H1 (cell line): ENCODE measurements at regions not wholly inside any gene's neighbourhood (a gene's known extent, or its start where the extent isn't known, plus 50 kb on each side); places are given as distances from the start of the nearest gene placed in this dataset.

Experiments used
- CTCF ChIA-PET: fragments of 300-600 bp; sonication (Branson Sonifier 250); formaldehyde crosslinking; loops from one replicate; lab custom pipeline; 2021; ENCODE audit not compliant: partially characterized antibody; lab: Charles Lee
- POLR2A ChIA-PET: fragments of 300-600 bp; sonication (Branson Sonifier 250); formaldehyde crosslinking; loops from one replicate; lab custom pipeline; 2021; ENCODE audit warnings: inconsistent platforms; ENCODE audit not compliant: partially characterized antibody; lab: Charles Lee
- DNase-seq, 2 experiments: peaks; one replicate each; pipeline versions ENCODE4 v3.0.0 to v3.0.0-alpha.2; 2010 to 2022; ENCODE audit warnings: low spot score in 2 of 2, low read depth in 1 of 2, mixed read lengths in 1 of 2
- FAIRE-seq: peaks from 2 replicates; lab custom pipeline; 2011; peaks lifted over from hg19 to GRCh38; lab: Jason Lieb, UNC
- H2AFZ ChIP-seq: 2 replicates; pipeline ENCODE4 v1.8.1; 2012; ENCODE audit warnings: low read length, inconsistent platforms
- H2AK5ac ChIP-seq: 2 replicates; pipeline ENCODE4 v1.6.1; 2013; ENCODE audit warnings: low read depth, low read length
- H2BK120ac ChIP-seq: replicated peaks from 2 replicates; pipeline ENCODE3; 2013; ENCODE audit warnings: low read depth, low read length, inconsistent platforms
- H2BK12ac ChIP-seq: 2 replicates; pipeline ENCODE4 v1.6.1; 2013; ENCODE audit warnings: low read depth, low read length
- H2BK15ac ChIP-seq: 2 replicates; pipeline ENCODE4 v1.6.1; 2013; ENCODE audit warnings: low read length
- H2BK20ac ChIP-seq: 2 replicates; pipeline ENCODE4 v1.6.1; 2013; ENCODE audit warnings: low read length
- H2BK5ac ChIP-seq: 2 replicates; pipeline ENCODE4 v1.6.1; 2013; ENCODE audit warnings: low read depth, low read length
- H3K14ac ChIP-seq: 2 replicates; pipeline ENCODE4 v1.6.1; 2013; ENCODE audit warnings: inconsistent platforms; ENCODE audit not compliant: insufficient read length
- H3K18ac ChIP-seq: 2 replicates; pipeline ENCODE4 v1.6.1; 2013; ENCODE audit warnings: low read length; ENCODE audit errors: extremely low read depth
- H3K23ac ChIP-seq: 2 replicates; pipeline ENCODE4 v1.6.1; 2013; ENCODE audit warnings: inconsistent platforms; ENCODE audit not compliant: insufficient read length
- H3K23me2 ChIP-seq: 2 replicates; pipeline ENCODE4 v1.6.1; 2013; ENCODE audit warnings: low read depth, low read length
- H3K27ac ChIP-seq: 2 replicates; pipeline ENCODE4 v1.6.1; 2011; ENCODE audit warnings: low read depth, low read length, inconsistent platforms
- H3K27me3 ChIP-seq, 4 experiments: replicated peaks in 1 of 4; 1 replicate in 1 of 4; 2 replicates in 3 of 4; pipeline versions ENCODE4 v1.6.1 to v1.8.1; 2011 to 2013; ENCODE audit warnings: low read length in 3 of 4, mild to moderate bottlenecking in 3 of 4, inconsistent platforms in 2 of 4, mixed read lengths in 2 of 4, moderate library complexity in 1 of 4; ENCODE audit not compliant: control insufficient read depth in 3 of 4, insufficient read depth in 3 of 4; ENCODE audit errors: extremely low read depth in 1 of 4
- H3K36me3 ChIP-seq, 4 experiments: 2 replicates each; pipeline versions ENCODE4 v1.6.1 to v1.8.1; 2011 to 2013; ENCODE audit warnings: mild to moderate bottlenecking in 4 of 4, low read length in 3 of 4, moderate library complexity in 2 of 4, control low read depth in 1 of 4, inconsistent platforms in 1 of 4; ENCODE audit not compliant: insufficient read depth in 4 of 4, control insufficient read depth in 2 of 4
- H3K4ac ChIP-seq: replicated peaks from 2 replicates; pipeline ENCODE3; 2013; ENCODE audit warnings: low read length, low read depth, mixed read lengths, inconsistent platforms; ENCODE audit not compliant: insufficient read length
- H3K4me1 ChIP-seq, 4 experiments: replicated peaks in 1 of 4; 1 replicate in 1 of 4; 2 replicates in 3 of 4; pipeline versions ENCODE4 v1.6.1 to v1.8.1; 2011 to 2013; ENCODE audit warnings: low read length in 3 of 4, inconsistent platforms in 2 of 4, mixed read lengths in 1 of 4; ENCODE audit not compliant: insufficient read depth in 4 of 4, control insufficient read depth in 3 of 4
- H3K4me2 ChIP-seq, 2 experiments: 2 replicates each; pipeline versions ENCODE4 v1.6.1 to v1.8.1; 2011 to 2013; ENCODE audit warnings: low read depth in 2 of 2, low read length in 2 of 2, control low read depth in 1 of 2, inconsistent platforms in 1 of 2, mild to moderate bottlenecking in 1 of 2; ENCODE audit not compliant: insufficient read depth in 1 of 2
- H3K4me3 ChIP-seq, 4 experiments: fragments of 200-600, 300-600 bp in 1 of 4; sonication (generic), shearing (Covaris generic), sonication (Bioruptor Twin) in 1 of 4; 2 replicates each; pipeline versions ENCODE4 v1.5.1 to v1.8.1; 2011 to 2016; ENCODE audit warnings: low read length in 4 of 4, low read depth in 3 of 4, control low read depth in 2 of 4, inconsistent platforms in 2 of 4, mild to moderate bottlenecking in 2 of 4, mixed read lengths in 1 of 4, moderate library complexity in 1 of 4; ENCODE audit not compliant: insufficient read depth in 2 of 4; ENCODE audit errors: extremely low read depth in 1 of 4
- H3K56ac ChIP-seq: replicated peaks from 2 replicates; pipeline ENCODE3; 2013; ENCODE audit warnings: low read depth, mild to moderate bottlenecking, mixed read lengths, low read length, inconsistent platforms; ENCODE audit not compliant: insufficient read length
- H3K79me1 ChIP-seq: 2 replicates; pipeline ENCODE4 v1.6.1; 2013; ENCODE audit warnings: low read depth, low read length, control low read depth
- H3K79me2 ChIP-seq, 2 experiments: 2 replicates each; pipeline versions ENCODE4 v1.6.1 to v1.8.1; 2012 to 2013; ENCODE audit warnings: low read length in 2 of 2, mild to moderate bottlenecking in 2 of 2, inconsistent platforms in 1 of 2; ENCODE audit not compliant: insufficient read depth in 2 of 2, control insufficient read depth in 1 of 2
- H3K9ac ChIP-seq, 4 experiments: replicated peaks in 1 of 4; 1 replicate in 1 of 4; 2 replicates in 3 of 4; pipeline versions ENCODE4 v1.6.1 to v1.8.1; 2011 to 2013; ENCODE audit warnings: low read depth in 3 of 4, low read length in 3 of 4, control low read depth in 2 of 4, mild to moderate bottlenecking in 2 of 4, moderate library complexity in 2 of 4, inconsistent platforms in 1 of 4; ENCODE audit errors: extremely low read depth in 1 of 4
- H3K9me3 ChIP-seq, 2 experiments: 2 replicates each; pipeline versions ENCODE4 v1.6.1 to v1.8.1; 2012 to 2013; ENCODE audit warnings: mild to moderate bottlenecking in 2 of 2, moderate library complexity in 2 of 2, control low read depth in 1 of 2, inconsistent platforms in 1 of 2, low read depth in 1 of 2, low read length in 1 of 2, mixed read lengths in 1 of 2; ENCODE audit not compliant: insufficient read depth in 2 of 2
- H4K20me1 ChIP-seq, 2 experiments: replicated peaks in 1 of 2; 2 replicates each; pipeline versions ENCODE3 to v1.8.1; 2011 to 2013; ENCODE audit warnings: inconsistent platforms in 2 of 2, low read length in 2 of 2, mild to moderate bottlenecking in 1 of 2; ENCODE audit not compliant: insufficient read depth in 2 of 2, control insufficient read depth in 1 of 2
- H4K5ac ChIP-seq: 2 replicates; pipeline ENCODE4 v1.6.1; 2013; ENCODE audit warnings: low read length, low read depth, mixed read lengths, inconsistent platforms; ENCODE audit not compliant: insufficient read length
- H4K8ac ChIP-seq: 2 replicates; pipeline ENCODE4 v1.8.0; 2013; ENCODE audit warnings: mild to moderate bottlenecking, moderate library complexity, low read length, inconsistent platforms; ENCODE audit not compliant: insufficient read depth; ENCODE audit errors: extremely low read depth
- H4K91ac ChIP-seq: replicated peaks from 2 replicates; pipeline ENCODE3; 2013; ENCODE audit warnings: low read length, mixed read lengths, inconsistent platforms; ENCODE audit not compliant: insufficient read length
- CBX5 ChIP-seq: fragments of 300-800, 300-1000 bp; sonication (generic); IDR thresholded peaks from 2 replicates; pipeline ENCODE4 v1.7.1; 2016; ENCODE audit warnings: antibody characterized with exemption, low read length, low read depth
- CBX8 ChIP-seq: fragments of 300-800, 300-1000 bp; sonication (generic); IDR thresholded peaks from 2 replicates; pipeline ENCODE4 v1.7.1; 2016; ENCODE audit warnings: low read depth, low read length, borderline replicate concordance
- EP300 ChIP-seq, 2 experiments: IDR thresholded peaks; 1 replicate in 1 of 2; 2 replicates in 1 of 2; pipeline ENCODE4 v1.6.1; 2011 to 2012; ENCODE audit warnings: low read depth in 2 of 2, low read length in 2 of 2, mild to moderate bottlenecking in 2 of 2, borderline replicate concordance in 1 of 2, inconsistent platforms in 1 of 2, moderate library complexity in 1 of 2
- EZH2 ChIP-seq: fragments of 200-600 bp; sonication (generic); IDR thresholded peaks from 2 replicates; pipeline ENCODE4 v1.7.1; 2012; ENCODE audit warnings: low read depth, mild to moderate bottlenecking, moderate library complexity, low read length, inconsistent platforms; ENCODE audit not compliant: severe bottlenecking
- NANOG ChIP-seq: IDR thresholded peaks from 2 replicates; pipeline ENCODE4 v1.6.1; 2011; ENCODE audit warnings: low read length, low read depth, mild to moderate bottlenecking, inconsistent platforms; ENCODE audit not compliant: insufficient read depth, poor library complexity, severe bottlenecking
- POLR2A ChIP-seq, 2 experiments: IDR thresholded peaks; 1 replicate in 1 of 2; 2 replicates in 1 of 2; pipeline ENCODE4 v1.6.1; 2011; ENCODE audit warnings: low read depth in 2 of 2, low read length in 2 of 2, mild to moderate bottlenecking in 2 of 2; ENCODE audit errors: control extremely low read depth in 1 of 2
- SAP30 ChIP-seq: fragments of 300-600 bp; sonication (generic); IDR thresholded peaks from 2 replicates; pipeline ENCODE4 v1.7.1; 2012; ENCODE audit warnings: low read length, moderate library complexity, mild to moderate bottlenecking, inconsistent platforms; ENCODE audit not compliant: insufficient read depth, insufficient replicate concordance
- SP1 ChIP-seq: IDR thresholded peaks from 2 replicates; pipeline ENCODE4 v1.6.1; 2011; ENCODE audit warnings: low read depth, low read length
- WGBS, 2 experiments: shearing (Covaris generic) in 1 of 2; methylation state at CpG; one replicate each; pipeline versions ENCODE4 v1.1.6 to v1.1.7; 2013 to 2015; ENCODE audit warnings: low lambda C conversion rate in 2 of 2, mixed read lengths in 2 of 2, inconsistent platforms in 1 of 2, low coverage in 1 of 2, missing lambda C conversion rate in 1 of 2; ENCODE audit not compliant: insufficient replicate concordance in 2 of 2, insufficient coverage in 1 of 2, insufficient read length in 1 of 2; ENCODE audit errors: extremely low coverage in 1 of 2, missing lambda C conversion rate in 1 of 2; 5-methylcytosine and 5-hydroxymethylcytosine counted together
- TF ChIP-seq, protein P1 (sequence below), 3 experiments: IDR thresholded peaks; 1 replicate in 2 of 3; 2 replicates in 1 of 3; pipeline versions ENCODE4 v1.5.1 to v1.6.1; 2011; ENCODE audit warnings: low read length in 3 of 3, mild to moderate bottlenecking in 3 of 3, inconsistent platforms in 2 of 3, low read depth in 1 of 3, moderate library complexity in 1 of 3; ENCODE audit not compliant: insufficient read depth in 1 of 3; ENCODE audit errors: control extremely low read depth in 1 of 3

- no peak overlapping the region for H4K91ac ChIP-seq
- H3K18ac ChIP-seq = no peak overlapping the region
- 91% methylated on average over 2 of the region's 2 CpGs; no CpG with 5 or more reads in 1 of the 2 experiments for WGBS, 2 experiments
- no peaks in the 10 kb centered on the region for H4K20me1 ChIP-seq
- H2AFZ ChIP-seq = no peak overlapping the region
- H2AK5ac ChIP-seq = no peak overlapping the region
- no peak overlapping the region for H3K23ac ChIP-seq
- no peaks in the 10 kb centered on the region for H3K79me1 ChIP-seq
- DNase-seq (no peak), FAIRE-seq (no peak)
- no peak overlapping the region for H3K9ac ChIP-seq
- H3K9me3 ChIP-seq = no peaks in the 10 kb centered on the region
- no peak overlapping the region for H2BK15ac ChIP-seq
- H2BK20ac ChIP-seq = no peak overlapping the region
- no peak overlapping the region for H2BK5ac ChIP-seq
- H3K4me3 ChIP-seq = no peak overlapping the region
- H3K4ac ChIP-seq = no peak overlapping the region
- H4K5ac ChIP-seq = no peak overlapping the region
- no peak overlapping the region for H3K56ac ChIP-seq
- no peaks in the 10 kb centered on the region for H3K27me3 ChIP-seq
- no peak overlapping the region for H2BK120ac ChIP-seq
- no peaks in the 10 kb centered on the region for H3K79me2 ChIP-seq
- CTCF ChIA-PET = interaction anchor here (0.6 to 1.2 kb wide), 2 partner anchors 13 to 569 kb away, joined by 4 read pairs; no protein-coding TSS in a partner anchor
- no peaks in the 10 kb centered on the region for H3K36me3 ChIP-seq
- no peaks in the 10 kb centered on the region for H3K23me2 ChIP-seq
- TF ChIP-seq NANOG = no peak
- TF ChIP-seq, protein P1, sequence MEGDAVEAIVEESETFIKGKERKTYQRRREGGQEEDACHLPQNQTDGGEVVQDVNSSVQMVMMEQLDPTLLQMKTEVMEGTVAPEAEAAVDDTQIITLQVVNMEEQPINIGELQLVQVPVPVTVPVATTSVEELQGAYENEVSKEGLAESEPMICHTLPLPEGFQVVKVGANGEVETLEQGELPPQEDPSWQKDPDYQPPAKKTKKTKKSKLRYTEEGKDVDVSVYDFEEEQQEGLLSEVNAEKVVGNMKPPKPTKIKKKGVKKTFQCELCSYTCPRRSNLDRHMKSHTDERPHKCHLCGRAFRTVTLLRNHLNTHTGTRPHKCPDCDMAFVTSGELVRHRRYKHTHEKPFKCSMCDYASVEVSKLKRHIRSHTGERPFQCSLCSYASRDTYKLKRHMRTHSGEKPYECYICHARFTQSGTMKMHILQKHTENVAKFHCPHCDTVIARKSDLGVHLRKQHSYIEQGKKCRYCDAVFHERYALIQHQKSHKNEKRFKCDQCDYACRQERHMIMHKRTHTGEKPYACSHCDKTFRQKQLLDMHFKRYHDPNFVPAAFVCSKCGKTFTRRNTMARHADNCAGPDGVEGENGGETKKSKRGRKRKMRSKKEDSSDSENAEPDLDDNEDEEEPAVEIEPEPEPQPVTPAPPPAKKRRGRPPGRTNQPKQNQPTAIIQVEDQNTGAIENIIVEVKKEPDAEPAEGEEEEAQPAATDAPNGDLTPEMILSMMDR (IDR thresholded peaks at IDR 0.05; ENCODE audit: control extremely low read depth in 1 of 3, insufficient read depth in 1 of 3, low read depth in 1 of 3, low read length in 3 of 3) = no peak
- no peak for TF ChIP-seq CBX5
- no peak for TF ChIP-seq EZH2
- no peak for TF ChIP-seq CBX8
- TF ChIP-seq SAP30 = no peak
- no peak for TF ChIP-seq POLR2A (IDR thresholded peaks at IDR 0.05; ENCODE audit: control extremely low read depth in 1 of 2, low read depth in 2 of 2, low read length in 2 of 2)
- no peak for TF ChIP-seq EP300 (IDR thresholded peaks at IDR 0.05; ENCODE audit: borderline replicate concordance in 1 of 2, low read depth in 2 of 2, low read length in 2 of 2)
- TF ChIP-seq SP1 = no peak
- no peak overlapping the region for H4K8ac ChIP-seq
- H3K27ac ChIP-seq = no peak overlapping the region
- H3K4me1 ChIP-seq = peaks cover 0 to 6% (median under 1%) of the 10 kb centered on the region in 4 experiments; a peak in 3 of 7 replicates
- POLR2A ChIA-PET = no interaction called here
- H2BK12ac ChIP-seq = no peak overlapping the region
- no peak overlapping the region for H3K14ac ChIP-seq
- H3K4me2 ChIP-seq = no peak overlapping the region
These were observed 136.1 kb downstream of the AQP4 start for GRCh38 chr18:26729449-26729848.
